OCI-LY7 (cell line): ENCODE measurements at regions not wholly inside any gene's neighbourhood (a gene's known extent, or its start where the extent isn't known, plus 50 kb on each side); places are given as distances from the start of the nearest gene placed in this dataset.

ENCODE experiments used
- CTCF ChIP-seq: fragments of 200-600 bp; sonication (generic); conservative IDR thresholded peaks from 2 replicates; pipeline ENCODE4 v1.5.1; 2014; ENCODE audit warnings: mild to moderate bottlenecking, antibody characterized with exemption, low read length, moderate library complexity, mixed read lengths
- EZH2phosphoT487 ChIP-seq: fragments of 200-600 bp; sonication (generic); IDR thresholded peaks from 2 replicates; pipeline ENCODE4 v1.6.1; 2018; ENCODE audit warnings: low read depth, borderline replicate concordance, mild to moderate bottlenecking, mixed run types, antibody characterized with exemption, low read length, moderate library complexity, mixed read lengths

GRCh38 chr5:97498657-97499056, 315.6 kb upstream of the RIOK2 start:
- no peak for TF ChIP-seq CTCF
- no peak for TF ChIP-seq EZH2phosphoT487
